Myocyte (in vitro differentiated cells): ENCODE measurements at regions not wholly inside any gene's neighbourhood (a gene's known extent, or its start where the extent isn't known, plus 50 kb on each side); places are given as distances from the start of the nearest gene placed in this dataset.

Source experiments
- DNase-seq: peaks from one replicate; pipeline ENCODE4 v3.0.0-alpha.2; 2012; ENCODE audit warnings: low read depth

DNA sequence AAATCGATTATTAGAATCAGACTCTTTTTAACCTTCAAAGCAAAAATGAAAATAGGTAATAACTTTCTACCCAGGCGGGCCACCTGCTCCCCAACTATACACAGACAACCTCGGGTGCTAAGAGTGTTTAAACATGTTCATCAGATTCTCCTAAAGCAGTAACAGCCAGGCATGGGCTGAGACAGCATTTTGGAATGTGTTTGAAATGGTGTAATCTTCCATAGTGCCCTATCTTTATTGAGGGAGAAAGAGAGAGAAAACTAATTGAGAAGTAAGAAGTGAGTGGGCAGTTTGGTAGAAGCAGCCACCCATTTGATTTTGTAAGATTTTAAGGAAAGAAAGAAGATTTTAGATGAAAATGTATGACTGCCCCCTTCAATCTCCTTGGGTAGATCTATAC is 196.1 kb upstream of the CTAGE1 start:
- DNase-seq = no peak

DNA sequence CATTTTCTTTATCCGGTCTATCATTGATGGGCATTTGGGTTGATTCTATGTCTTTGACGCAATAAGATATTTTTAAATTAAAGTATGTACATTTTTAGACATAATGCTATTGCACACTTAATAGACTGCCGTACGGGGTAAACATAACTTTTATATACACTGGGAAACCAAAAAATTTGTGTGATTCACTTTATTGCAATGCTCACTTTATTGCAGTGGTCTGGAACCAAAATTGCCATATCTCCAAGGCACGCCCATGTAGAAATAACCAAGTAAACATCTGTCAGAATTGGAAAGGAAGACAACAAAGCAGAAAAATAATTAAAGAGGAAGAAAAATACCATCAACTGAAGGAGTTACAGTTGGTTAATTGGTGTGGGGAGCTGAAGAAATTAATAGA is 205.8 kb upstream of the CTAGE1 start:
- DNase-seq = no peak

- DNase-seq = no peak
Observed at GRCh38 chr18:22624176-22624575, 206.5 kb upstream of the CTAGE1 start.

DNA sequence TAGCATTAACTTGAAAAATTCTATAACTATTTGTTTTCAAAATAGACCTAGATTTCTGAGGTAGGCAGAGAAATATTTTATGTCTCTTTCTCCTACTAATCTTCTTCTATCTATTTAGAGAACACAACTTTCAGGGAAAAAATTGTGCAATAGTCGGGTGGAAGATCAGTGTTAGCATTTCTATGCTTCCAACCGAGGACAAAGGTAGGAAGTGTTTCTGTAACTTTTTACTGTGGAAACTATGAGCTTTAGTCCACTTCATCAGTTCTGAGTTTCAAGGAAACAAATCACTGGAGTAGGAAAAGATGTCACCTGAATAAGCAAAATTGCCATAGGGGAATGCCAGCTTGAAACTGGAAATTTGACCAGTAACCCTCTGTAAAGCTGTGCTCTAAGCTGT is 207.7 kb upstream of the CTAGE1 start:
- no peak for DNase-seq

DNA sequence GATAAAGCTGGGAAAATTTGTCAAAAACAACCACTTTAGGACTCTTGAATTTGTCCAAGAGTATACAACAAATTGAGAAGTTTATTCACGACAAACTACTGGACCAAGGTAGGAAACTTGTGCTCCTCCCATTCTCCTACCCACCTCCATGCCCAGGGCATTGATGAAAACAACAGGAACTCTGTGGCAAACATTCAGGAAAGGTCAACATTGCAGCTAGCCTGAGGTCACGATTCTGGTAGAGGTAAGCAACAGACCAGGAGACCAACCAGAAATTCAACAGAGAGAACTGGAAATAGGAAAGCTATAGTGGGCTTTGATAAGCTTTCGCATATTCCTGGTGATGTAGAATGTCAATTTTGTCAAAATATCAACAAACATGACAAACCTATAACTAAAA is 209.1 kb upstream of the CTAGE1 start:
- no peak for DNase-seq

DNA sequence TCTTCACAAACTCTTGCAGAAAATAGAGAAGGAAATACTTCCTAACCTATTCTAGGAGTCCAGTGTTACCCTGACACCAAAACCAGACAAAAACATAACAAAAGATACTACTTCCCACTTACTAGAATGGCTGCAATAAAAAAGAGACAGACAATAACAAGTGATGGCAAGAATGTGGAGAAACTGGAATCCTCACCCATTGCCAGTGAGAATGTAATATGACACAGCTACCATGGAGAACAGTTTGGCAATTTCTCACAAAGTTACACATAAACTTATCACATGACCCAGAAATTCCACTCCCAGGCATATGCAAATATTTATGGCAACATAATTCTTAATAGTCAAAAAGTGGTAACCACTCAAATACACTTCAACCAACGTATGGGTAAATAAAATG is 209.8 kb upstream of the CTAGE1 start:
- DNase-seq = no peak

DNA sequence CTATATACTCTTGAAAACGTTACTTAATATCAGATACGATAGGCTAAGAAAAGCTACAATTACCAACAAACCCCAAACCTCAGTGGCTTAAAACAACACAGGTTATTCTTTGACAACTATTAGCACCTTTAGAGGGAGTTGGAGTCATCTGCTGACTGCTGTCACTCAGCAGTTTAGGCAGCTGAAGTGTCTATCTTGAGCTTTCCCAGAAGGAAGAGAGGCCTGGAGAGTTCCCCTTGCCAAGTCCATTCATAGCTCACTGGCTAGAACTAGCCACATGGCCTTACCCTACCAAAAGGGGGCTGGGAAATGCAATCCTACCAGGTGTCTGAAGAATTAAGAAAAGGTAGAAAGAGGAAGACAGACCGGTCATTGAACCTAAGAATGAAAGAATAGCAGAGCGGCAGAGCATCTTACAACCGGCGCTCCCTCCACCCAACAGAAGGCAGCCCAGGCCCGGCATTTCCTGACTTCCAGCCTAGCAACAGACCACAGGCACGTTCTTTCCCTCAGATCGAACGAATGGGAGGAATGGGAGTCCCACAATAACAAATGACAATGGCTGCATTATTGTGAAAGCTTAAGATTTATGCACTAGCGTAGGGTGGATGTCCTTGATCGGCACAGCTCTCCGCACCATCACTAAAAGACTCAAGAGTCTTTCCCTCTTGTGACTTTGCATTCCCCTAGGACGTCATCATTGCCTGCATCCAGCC is 211.2 kb upstream of the CTAGE1 start:
- peak; percentile 25 for DNase-seq

GRCh38 chr18:22630980-22631379 is 213.3 kb upstream of the CTAGE1 start:
- DNase-seq = no peak

GRCh38 chr18:22632191-22632590 is 214.5 kb upstream of the CTAGE1 start:
- DNase-seq = no peak

DNA sequence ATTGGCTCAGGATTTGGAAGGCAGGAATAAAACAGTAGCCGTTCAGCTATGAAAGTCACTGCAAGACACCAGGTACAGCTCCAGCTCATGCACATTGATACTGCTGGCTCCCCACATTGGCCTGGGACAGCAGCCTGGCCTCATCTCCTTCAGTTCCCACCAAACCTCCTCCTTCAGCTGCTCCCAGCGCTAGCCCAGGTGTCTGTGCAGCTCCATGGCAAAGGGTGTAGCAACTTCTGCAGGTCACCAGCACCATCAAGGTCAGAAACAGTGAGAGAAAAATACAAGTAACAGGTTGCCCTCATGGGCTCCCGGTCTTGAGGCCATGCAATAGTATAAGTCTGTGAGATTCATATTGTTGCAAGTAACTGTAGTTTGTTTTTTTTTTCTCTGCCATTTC is 216.7 kb upstream of the CTAGE1 start:
- no peak for DNase-seq

DNA sequence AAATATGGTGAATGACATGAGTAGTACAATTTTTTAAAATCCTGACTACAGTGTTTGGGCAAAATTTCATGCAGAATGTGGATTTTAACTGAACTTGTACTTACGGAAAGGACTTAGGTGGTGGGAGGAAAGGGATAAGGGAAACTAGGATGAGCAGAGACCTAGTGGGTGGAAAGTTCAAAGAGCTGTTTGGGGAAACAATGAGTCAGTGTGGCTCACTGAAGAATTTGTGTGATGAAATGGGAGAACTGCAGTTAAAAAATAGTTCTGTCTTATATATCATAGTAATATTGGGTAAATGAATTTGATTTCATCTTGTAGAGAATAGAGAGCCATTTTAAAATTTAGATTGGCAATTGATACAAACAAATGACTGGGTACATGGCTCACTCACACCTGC is 220.1 kb upstream of the CTAGE1 start:
- no peak for DNase-seq

GRCh38 chr18:22639026-22639463 is 221.3 kb upstream of the CTAGE1 start:
- no peak for DNase-seq

DNA sequence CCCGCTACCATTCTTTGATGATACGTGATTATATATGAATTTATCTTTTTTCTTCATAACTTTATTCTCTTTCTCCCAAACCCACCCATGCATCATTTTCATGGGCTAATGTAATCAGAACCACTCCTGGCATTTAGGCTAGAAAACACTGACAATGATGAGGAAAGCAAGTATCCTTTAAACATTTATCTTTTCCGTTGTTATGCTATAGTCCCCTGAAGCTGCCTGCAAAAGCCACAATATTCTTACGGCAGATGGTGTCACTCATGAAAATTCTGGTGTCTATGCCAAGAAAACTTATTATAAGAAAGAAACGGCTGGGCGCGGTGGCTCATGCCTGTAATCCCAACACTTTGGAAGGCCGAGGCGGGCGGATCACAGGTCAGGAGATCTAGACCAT is 221.8 kb upstream of the CTAGE1 start:
- DNase-seq = no peak

GRCh38 chr18:22640281-22640842 is 222.6 kb upstream of the CTAGE1 start:
- no peak for DNase-seq

- no peak for DNase-seq
Observed at GRCh38 chr18:22641958-22642357, 224.2 kb upstream of the CTAGE1 start.

- no peak for DNase-seq
Observed at GRCh38 chr18:22643731-22644130, 226.0 kb upstream of the CTAGE1 start.

GRCh38 chr18:22650247-22650646 is 232.5 kb upstream of the CTAGE1 start:
- DNase-seq = no peak

- DNase-seq = no peak
Observed at GRCh38 chr18:22657619-22658018, 239.9 kb upstream of the CTAGE1 start.

GRCh38 chr18:22658318-22658717 is 240.6 kb upstream of the CTAGE1 start:
- no peak for DNase-seq

- DNase-seq = no peak
Observed at GRCh38 chr18:22663378-22663777, 245.7 kb upstream of the CTAGE1 start.

GRCh38 chr18:22666411-22666940 is 248.8 kb upstream of the CTAGE1 start:
- no peak for DNase-seq

- no peak for DNase-seq
Observed at GRCh38 chr18:22667156-22667555, 249.4 kb upstream of the CTAGE1 start.
